ENCODE measurements at regions not wholly inside any gene's neighbourhood (a gene's known extent, or its start where the extent isn't known, plus 50 kb on each side); places are given as distances from the start of the nearest gene placed in this dataset.

DNA sequence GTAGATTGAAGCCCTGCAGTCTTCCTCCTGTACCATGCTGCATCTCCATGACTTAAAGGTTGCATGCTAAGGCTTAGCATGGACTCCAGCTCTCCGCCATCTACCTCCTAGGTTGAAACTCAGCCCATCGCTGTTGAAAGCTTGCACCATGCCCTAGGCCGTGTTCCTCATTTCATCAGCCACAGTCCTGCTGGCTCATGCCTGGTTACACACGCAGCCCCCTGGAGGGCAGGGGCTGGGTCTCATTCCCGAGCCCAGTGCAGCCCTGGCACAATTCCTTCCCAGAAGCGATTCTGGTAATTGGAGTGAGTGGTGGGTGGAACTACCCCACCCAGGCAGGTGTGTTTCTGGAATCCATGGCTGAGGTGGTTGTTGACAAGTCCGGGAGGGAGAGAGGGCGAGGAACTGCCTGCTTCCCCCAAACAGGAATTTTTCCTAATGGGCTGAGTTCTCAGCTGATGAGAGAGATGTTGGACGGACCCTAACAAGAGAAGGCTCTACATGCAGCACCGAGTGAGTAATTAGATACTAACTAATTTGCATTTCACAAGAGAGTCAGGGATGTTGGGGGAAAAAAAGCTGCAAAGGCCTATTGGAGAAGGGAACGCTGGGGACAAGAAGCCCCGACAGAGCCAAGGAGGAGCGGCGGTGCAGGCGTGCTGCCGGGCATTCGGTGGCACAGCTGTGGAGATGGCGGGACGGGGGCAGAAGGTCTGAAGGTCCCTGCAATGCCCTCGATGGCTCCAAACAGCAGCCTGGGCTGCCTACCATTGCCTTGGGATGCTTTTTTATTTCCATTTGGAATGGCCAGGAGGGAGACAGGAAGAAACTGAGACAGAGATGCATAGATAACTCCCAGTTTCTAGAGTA is 92.3 kb upstream of the TLE3 start:
- TF ChIP-seq FOXP2 (optimal IDR thresholded peaks at IDR 0.05; ENCODE audit: borderline replicate concordance, extremely low read depth, extremely low read length, insufficient read depth) (no peak), TAF1 (IDR thresholded peaks at IDR 0.05; ENCODE audit: borderline replicate concordance, insufficient read depth, low read length) (no peak), REST (IDR thresholded peaks at IDR 0.05; ENCODE audit: insufficient read depth in 1 of 2, low read depth in 2 of 2, low read length in 2 of 2) (no peak), SIN3A (IDR thresholded peaks at IDR 0.05; ENCODE audit: borderline replicate concordance, insufficient read depth, low read length) (no peak), POLR2AphosphoS5 (IDR thresholded peaks at IDR 0.05; ENCODE audit: low read depth, low read length) (no peak)

DNA sequence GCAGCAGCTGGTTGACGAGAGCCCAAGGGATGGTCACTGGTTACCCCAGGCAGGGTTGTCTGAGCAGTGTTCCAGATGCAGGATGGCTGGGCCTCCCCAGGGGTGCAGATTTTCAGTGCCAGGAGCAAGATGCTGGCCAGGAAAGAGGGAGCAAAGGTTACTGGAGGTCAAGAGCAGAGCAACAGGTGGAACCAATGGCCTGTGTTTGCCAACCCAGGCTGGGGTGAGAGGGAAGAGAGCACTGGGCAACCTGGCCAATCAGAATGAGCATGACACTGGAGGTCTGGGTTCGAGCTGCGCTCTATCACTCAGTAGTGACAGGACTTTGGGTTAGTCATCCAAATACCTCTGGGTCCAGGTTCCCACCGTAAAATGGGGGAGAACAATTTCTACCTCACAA is 90.6 kb upstream of the TLE3 start:
- TF ChIP-seq SIN3A (IDR thresholded peaks at IDR 0.05; ENCODE audit: borderline replicate concordance, insufficient read depth, low read length) (no peak), POLR2AphosphoS5 (IDR thresholded peaks at IDR 0.05; ENCODE audit: low read depth, low read length) (no peak), TAF1 (IDR thresholded peaks at IDR 0.05; ENCODE audit: borderline replicate concordance, insufficient read depth, low read length) (no peak), REST (IDR thresholded peaks at IDR 0.05; ENCODE audit: insufficient read depth in 1 of 2, low read depth in 2 of 2, low read length in 2 of 2) (no peak), FOXP2 (optimal IDR thresholded peaks at IDR 0.05; ENCODE audit: borderline replicate concordance, extremely low read depth, extremely low read length, insufficient read depth) (no peak)

DNA sequence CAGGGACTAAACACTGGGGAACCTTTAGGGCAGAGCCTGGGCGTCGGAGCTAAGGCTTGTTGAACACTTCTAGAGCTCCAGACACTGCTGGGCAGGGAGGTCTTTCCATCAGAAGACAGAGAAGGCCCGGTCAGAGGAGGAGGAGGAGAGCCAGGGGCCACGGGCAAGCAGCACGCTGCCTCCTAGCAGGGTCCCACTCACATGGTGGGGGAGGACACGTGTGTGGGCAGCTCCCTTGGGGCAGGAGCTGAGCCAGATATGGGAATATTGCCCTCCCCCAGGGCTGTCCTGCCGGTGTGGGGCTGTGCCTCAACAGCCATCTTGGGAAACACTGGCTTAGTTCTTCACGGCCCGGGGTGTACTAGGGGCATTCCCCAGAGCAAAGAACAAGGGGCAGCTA is 89.6 kb upstream of the TLE3 start:
- TF ChIP-seq FOXP2 (optimal IDR thresholded peaks at IDR 0.05; ENCODE audit: borderline replicate concordance, extremely low read depth, extremely low read length, insufficient read depth) (no peak), SIN3A (IDR thresholded peaks at IDR 0.05; ENCODE audit: borderline replicate concordance, insufficient read depth, low read length) (no peak), REST (IDR thresholded peaks at IDR 0.05; ENCODE audit: insufficient read depth in 1 of 2, low read depth in 2 of 2, low read length in 2 of 2) (no peak), POLR2AphosphoS5 (IDR thresholded peaks at IDR 0.05; ENCODE audit: low read depth, low read length) (no peak), TAF1 (IDR thresholded peaks at IDR 0.05; ENCODE audit: borderline replicate concordance, insufficient read depth, low read length) (no peak)

GRCh38 chr15:70186152-70186551 is 88.4 kb upstream of the TLE3 start:
- no peak for TF ChIP-seq TAF1 (IDR thresholded peaks at IDR 0.05; ENCODE audit: borderline replicate concordance, insufficient read depth, low read length)
- no peak for TF ChIP-seq REST (IDR thresholded peaks at IDR 0.05; ENCODE audit: insufficient read depth in 1 of 2, low read depth in 2 of 2, low read length in 2 of 2)
- TF ChIP-seq SIN3A (IDR thresholded peaks at IDR 0.05; ENCODE audit: borderline replicate concordance, insufficient read depth, low read length): no peak
- no peak for TF ChIP-seq FOXP2 (optimal IDR thresholded peaks at IDR 0.05; ENCODE audit: borderline replicate concordance, extremely low read depth, extremely low read length, insufficient read depth)
- TF ChIP-seq POLR2AphosphoS5 (IDR thresholded peaks at IDR 0.05; ENCODE audit: low read depth, low read length): no peak
